NOMO-1 (cell line): ENCODE measurements at regions not wholly inside any gene's neighbourhood (a gene's known extent, or its start where the extent isn't known, plus 50 kb on each side); places are given as distances from the start of the nearest gene placed in this dataset.
"Not testable (repeated sequence)": the region's sequence is repeated elsewhere in the genome, so short reads cannot be mapped to it uniquely, and the experiment has no call there.

Experiments used
- DNase-seq, 2 experiments: peaks; one replicate each; lab custom pipeline; 2025; ENCODE audit not compliant: unreplicated experiment in 2 of 2; lab: John Stamatoyannopoulos, UW

GRCh38 chr14:66237741-66238140 lies 248.4 kb upstream of the CCDC196 start:
- DNase-seq: no peak

- no peak for DNase-seq
Measured at GRCh38 chr14:66238969-66239368, 247.2 kb upstream of the CCDC196 start.

- no peak for DNase-seq
Measured at GRCh38 chr14:66239589-66239988, 246.6 kb upstream of the CCDC196 start.

- no peak for DNase-seq
Measured at GRCh38 chr14:66240105-66240504, 246.1 kb upstream of the CCDC196 start.

- DNase-seq: no peak
Measured at GRCh38 chr14:66242001-66242400, 244.2 kb upstream of the CCDC196 start.

GRCh38 chr14:66244834-66245233 lies 241.3 kb upstream of the CCDC196 start:
- no peak for DNase-seq

DNA sequence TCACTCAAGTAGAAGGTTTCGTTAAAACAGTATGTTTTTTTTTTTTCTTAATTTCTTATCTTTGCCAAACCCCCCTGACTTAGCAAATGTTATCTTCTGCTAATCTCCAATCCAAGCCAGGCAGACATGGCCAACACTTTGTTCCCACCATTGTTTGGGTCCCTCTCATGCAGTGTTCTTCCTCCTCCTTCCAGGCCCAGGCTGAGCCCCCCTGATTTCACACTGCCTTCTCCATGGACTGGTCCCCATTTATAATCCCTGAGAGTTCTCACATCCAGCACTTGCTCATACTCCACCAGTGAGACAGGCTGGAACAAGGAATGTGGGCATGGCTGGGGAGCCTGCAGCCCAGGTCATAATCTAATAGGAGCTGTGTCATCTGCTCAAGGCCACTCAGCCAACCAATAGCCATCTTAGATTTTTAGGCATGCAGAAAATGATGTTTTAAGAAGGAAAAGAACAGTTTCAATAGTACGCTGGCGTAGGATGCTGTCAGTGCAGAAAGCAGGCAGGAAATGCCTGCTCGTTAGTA lies 238.4 kb upstream of the CCDC196 start:
- DNase-seq: no peak

- DNase-seq: no peak
Measured at GRCh38 chr14:66248256-66248655, 237.9 kb upstream of the CCDC196 start.

DNA sequence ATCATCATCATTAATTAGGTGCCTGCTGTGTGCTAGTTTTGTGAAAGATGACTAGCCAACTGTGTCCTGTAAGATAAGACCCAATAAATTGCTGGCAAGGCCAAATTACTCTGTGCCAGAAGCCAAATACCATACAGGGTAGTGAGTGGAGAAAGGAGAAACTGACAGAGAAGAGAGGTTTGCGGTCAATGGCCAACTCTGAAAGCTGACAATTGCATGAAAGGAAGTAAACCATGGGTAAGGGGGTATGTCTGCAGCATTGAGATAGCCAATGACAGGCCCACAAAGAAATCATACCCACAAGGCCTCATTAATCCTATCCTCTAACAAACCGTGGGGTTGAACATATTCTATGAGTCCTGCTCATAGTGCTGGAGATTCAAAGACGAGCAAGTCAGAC lies 236.6 kb upstream of the CCDC196 start:
- DNase-seq: no peak

- DNase-seq: no peak
Measured at GRCh38 chr14:66254038-66254437, 232.1 kb upstream of the CCDC196 start.

DNA sequence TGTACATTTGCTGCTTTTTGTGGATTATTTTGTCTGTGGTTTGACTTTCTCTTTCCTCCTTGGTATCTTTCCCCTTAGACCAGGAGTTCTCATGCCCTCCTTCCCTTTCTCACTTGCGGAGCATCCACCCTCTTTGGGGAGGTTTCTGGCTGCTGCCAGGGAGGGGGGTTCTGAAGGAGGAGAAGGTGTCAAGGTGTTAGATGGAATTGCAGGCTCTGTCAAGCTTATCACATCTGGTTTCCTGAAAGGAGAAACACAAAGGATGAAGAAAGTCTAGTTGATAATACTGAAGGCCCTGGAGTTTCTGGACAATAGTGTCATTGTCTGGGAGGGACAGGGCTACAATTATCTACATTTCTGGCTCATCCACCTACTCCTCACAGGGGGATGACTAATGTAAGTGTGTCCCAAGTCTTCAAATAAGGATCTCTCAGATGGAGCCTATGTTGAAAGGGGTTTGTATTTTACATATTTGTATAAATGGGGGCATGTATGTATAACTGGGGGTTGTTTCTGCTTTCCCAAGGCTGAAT lies 217.3 kb upstream of the CCDC196 start:
- no peak for DNase-seq

GRCh38 chr14:66272221-66272620 lies 213.9 kb upstream of the CCDC196 start:
- no peak for DNase-seq

DNA sequence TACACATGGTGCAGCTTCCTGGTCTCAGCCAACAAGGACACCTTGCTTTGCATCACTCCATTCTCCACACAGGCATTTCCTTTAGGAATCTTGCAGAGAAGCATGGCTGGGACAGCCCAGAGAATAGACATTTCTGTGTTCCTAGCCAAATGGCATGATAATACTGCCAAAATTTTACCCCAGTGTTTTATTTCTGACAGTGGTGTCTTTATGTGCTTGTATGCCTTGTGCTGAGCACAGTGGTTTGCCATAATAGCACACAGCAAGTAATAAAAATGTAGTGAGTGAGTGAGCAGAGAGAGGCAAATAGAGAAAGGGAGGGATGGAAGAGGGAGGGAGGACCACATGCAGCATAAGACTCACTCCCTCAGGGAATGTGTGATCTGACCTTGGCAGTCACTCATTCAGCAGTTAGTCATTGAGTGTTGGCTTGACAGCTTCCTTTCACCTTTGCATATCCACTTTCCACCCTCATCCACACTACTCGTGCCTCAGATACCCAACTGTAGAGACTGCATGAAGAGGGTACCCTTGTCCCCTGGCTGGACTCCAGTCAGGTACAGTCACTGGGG lies 212.8 kb upstream of the CCDC196 start:
- no peak for DNase-seq

GRCh38 chr14:66278418-66278817 lies 207.8 kb upstream of the CCDC196 start:
- DNase-seq: not testable (repeated sequence)

- DNase-seq: no peak
Measured at GRCh38 chr14:66281036-66281776, 205.0 kb upstream of the CCDC196 start.

DNA sequence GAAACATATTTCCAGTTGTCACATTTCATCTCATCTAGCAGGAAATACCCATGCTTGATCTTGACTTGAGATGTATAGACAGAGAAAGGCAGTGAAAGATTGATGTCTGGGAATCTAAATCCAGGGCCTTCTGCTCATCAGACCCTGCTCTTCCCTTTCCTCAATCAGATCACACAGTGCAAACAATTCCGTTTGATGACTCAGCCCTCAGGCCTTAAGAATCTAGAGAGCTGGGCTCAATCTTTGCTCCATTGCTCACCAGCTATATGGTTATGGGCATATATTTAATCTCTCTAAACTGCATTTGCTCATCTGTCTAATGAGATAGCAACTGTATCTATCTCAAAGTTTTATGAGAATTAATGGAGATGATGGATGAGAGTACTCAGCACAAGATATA lies 201.8 kb upstream of the CCDC196 start:
- no peak for DNase-seq

DNA sequence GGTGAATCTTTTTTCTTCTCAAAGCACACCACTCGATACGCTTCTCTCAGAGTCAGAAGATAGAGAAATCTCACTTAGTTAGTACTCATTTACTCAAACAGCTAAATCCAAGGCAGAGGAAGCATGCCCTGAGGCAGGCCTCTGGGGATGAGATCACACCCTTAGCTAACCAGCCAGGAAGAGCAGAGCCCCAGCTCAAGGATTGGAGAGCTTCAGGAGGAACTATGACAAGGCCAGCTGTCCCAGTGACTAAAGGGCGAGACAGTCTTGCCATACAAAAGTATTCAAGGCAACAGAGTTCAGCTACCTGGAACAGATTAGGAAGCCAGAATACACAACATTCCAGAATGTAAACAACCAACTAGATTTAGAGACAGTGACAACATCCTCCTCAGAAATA lies 197.7 kb upstream of the CCDC196 start:
- no peak for DNase-seq

DNA sequence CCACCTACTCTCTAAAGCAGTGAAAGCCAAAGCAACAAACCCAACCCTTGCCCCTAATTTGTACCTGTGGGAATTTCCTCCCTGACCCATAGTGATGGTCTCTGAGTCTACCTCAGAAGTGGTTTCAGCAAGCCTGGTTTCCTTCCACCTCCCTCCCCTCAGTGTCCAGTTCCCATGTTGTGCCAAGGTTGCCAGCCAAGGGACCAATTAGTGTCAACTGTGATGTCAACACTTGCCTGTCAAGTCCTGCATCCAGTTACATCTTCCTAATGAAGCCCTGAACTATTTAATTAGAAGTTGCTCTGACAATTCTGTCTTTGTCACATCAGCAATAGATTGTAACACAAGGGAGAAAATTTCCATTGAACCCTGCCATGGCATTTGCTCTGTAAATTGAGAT lies 194.4 kb upstream of the CCDC196 start:
- no peak for DNase-seq

GRCh38 chr14:66293533-66294105 lies 192.6 kb upstream of the CCDC196 start:
- DNase-seq: peak in 1 of 2 experiments; percentile 10

DNA sequence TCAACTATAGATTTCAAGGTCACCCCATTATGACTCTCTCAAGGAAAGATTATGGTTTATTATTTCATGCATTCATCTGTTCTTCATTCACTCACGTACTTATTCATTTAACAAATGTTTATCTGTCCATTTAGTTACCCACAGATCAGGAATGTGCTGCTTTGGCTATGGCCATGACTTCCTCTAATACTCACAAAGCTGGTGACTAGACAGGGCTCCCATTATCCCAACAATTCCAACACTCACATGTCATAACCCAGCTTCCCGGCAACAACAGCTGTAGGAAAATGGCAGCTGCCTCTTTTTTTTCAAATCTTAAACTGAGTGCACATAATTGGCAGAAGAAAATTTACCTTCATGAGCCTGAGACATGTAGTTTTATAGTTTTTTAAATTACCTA lies 190.8 kb upstream of the CCDC196 start:
- no peak for DNase-seq

DNA sequence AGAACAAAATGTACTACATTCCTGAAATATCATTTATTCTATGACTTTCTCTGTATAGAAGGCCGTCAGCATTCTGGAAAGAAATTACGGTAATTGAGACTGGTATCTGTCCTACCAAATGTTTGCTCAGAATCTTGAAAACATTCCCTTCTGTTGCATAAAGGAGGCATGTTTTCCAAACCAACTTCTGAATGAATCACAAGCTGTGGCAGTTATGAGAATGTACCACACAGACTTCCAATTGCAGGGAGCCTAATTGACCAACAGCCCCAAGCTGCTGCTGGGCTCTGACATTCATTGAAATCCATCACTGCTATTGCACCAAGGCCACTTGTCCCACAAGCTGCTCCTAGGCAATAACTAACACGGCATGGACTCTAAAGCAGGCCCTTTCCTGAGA lies 185.3 kb upstream of the CCDC196 start:
- no peak for DNase-seq

- DNase-seq: no peak
Measured at GRCh38 chr14:66306101-66306500, 180.1 kb upstream of the CCDC196 start.
